GM12864 (cell line): ENCODE measurements at regions not wholly inside any gene's neighbourhood (a gene's known extent, or its start where the extent isn't known, plus 50 kb on each side); places are given as distances from the start of the nearest gene placed in this dataset.

Experiments used
- DNase-seq: peaks from one replicate; pipeline ENCODE4 v3.0.0-alpha.2; 2011; ENCODE audit warnings: low read depth
- H3K4me3 ChIP-seq: 2 replicates; pipeline ENCODE4 v1.5.1; 2011; ENCODE audit warnings: mild to moderate bottlenecking, low read depth, low read length, control low read depth
- CTCF ChIP-seq: IDR thresholded peaks from 2 replicates; pipeline ENCODE4 v1.5.1; 2011; ENCODE audit warnings: low read depth, mild to moderate bottlenecking, moderate library complexity, low read length, control low read depth, inconsistent platforms; ENCODE audit errors: missing control alignments

- no peak overlapping the region for H3K4me3 ChIP-seq
- no peak for DNase-seq
- TF ChIP-seq CTCF: no peak
Observed at GRCh38 chr14:44036248-44036647, 470.8 kb downstream of the FSCB start.

GRCh38 chr14:44035707-44036106, 471.4 kb downstream of the FSCB start:
- no peak for DNase-seq

GRCh38 chr14:44030831-44031383, 476.2 kb downstream of the FSCB start:
- H3K4me3 ChIP-seq: no peak overlapping the region
- DNase-seq: no peak
- TF ChIP-seq CTCF: no peak

More at GRCh38 chr14:44035707-44036106, 471.4 kb downstream of the FSCB start:
- no peak for TF ChIP-seq CTCF
- H3K4me3 ChIP-seq: no peak overlapping the region

GRCh38 chr14:44029933-44030332, 477.1 kb downstream of the FSCB start:
- DNase-seq: no peak
- H3K4me3 ChIP-seq: no peak overlapping the region
- TF ChIP-seq CTCF: no peak

GRCh38 chr14:44027397-44027796, 479.7 kb downstream of the FSCB start:
- H3K4me3 ChIP-seq: no peak overlapping the region
- no peak for DNase-seq
- no peak for TF ChIP-seq CTCF

- H3K4me3 ChIP-seq: no peak overlapping the region
- no peak for TF ChIP-seq CTCF
- DNase-seq: no peak
Observed at GRCh38 chr14:44010595-44010994, 496.5 kb downstream of the FSCB start.

- DNase-seq: no peak
- TF ChIP-seq CTCF: no peak
Observed at GRCh38 chr14:44010071-44010470, 497.0 kb downstream of the FSCB start.

More at GRCh38 chr14:44010071-44010470, 497.0 kb downstream of the FSCB start:
- H3K4me3 ChIP-seq: no peak overlapping the region
